C4-2B (cell line): ENCODE measurements at regions not wholly inside any gene's neighbourhood (a gene's known extent, or its start where the extent isn't known, plus 50 kb on each side); places are given as distances from the start of the nearest gene placed in this dataset.

Experiments
- H3K27ac ChIP-seq: fragments of 450-650 bp; 2 replicates; pipeline ENCODE4 v1.5.1; 2017
- ZFX ChIP-seq: fragments of 450-650 bp; IDR thresholded peaks from 2 replicates; pipeline ENCODE4 v1.6.1; 2017
- TF ChIP-seq, protein P1 (sequence below): fragments of 450-650 bp; conservative IDR thresholded peaks from 2 replicates; pipeline ENCODE4 v1.5.1; 2017; ENCODE audit warnings: mild to moderate bottlenecking

DNA sequence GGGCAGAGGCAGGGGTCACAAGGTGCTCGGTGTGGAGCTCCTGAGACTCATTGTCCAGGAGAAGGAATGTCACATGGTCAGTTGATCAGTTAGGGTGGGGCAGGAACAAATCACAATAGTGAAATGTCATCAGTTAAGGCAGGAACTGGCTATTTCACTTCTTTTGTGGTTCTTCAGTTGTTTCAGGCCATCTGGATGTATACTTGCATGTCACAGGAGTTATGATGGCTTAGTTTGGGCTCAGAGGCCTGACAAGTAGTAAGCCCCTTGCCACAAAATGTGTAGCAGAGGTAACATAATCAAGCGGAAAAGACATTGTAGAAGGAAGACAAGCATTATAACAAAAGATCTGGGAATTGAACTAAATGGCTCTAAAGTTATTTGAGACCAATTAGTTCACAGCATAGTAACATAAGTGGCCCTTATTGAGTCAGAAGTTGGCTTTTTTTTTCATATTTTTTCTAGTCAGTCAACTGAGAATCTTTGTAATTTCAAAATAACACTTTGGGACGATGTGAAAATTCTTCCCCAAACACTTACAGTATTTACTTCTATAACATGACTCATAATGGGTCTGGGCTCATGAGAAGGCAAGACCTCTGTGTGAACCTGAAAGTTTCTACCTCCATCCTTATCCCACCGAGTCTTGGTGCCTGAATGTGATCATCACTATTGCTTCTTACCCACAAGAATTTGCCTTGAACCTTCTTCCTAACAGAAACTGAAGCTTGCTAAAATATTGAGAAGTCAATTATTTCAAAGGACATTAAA is 137.0 kb upstream of the DPT start:
- TF ChIP-seq, protein P1, sequence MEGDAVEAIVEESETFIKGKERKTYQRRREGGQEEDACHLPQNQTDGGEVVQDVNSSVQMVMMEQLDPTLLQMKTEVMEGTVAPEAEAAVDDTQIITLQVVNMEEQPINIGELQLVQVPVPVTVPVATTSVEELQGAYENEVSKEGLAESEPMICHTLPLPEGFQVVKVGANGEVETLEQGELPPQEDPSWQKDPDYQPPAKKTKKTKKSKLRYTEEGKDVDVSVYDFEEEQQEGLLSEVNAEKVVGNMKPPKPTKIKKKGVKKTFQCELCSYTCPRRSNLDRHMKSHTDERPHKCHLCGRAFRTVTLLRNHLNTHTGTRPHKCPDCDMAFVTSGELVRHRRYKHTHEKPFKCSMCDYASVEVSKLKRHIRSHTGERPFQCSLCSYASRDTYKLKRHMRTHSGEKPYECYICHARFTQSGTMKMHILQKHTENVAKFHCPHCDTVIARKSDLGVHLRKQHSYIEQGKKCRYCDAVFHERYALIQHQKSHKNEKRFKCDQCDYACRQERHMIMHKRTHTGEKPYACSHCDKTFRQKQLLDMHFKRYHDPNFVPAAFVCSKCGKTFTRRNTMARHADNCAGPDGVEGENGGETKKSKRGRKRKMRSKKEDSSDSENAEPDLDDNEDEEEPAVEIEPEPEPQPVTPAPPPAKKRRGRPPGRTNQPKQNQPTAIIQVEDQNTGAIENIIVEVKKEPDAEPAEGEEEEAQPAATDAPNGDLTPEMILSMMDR, result no peak
- no peak for TF ChIP-seq ZFX
- H3K27ac ChIP-seq, result no peak overlapping the region

DNA sequence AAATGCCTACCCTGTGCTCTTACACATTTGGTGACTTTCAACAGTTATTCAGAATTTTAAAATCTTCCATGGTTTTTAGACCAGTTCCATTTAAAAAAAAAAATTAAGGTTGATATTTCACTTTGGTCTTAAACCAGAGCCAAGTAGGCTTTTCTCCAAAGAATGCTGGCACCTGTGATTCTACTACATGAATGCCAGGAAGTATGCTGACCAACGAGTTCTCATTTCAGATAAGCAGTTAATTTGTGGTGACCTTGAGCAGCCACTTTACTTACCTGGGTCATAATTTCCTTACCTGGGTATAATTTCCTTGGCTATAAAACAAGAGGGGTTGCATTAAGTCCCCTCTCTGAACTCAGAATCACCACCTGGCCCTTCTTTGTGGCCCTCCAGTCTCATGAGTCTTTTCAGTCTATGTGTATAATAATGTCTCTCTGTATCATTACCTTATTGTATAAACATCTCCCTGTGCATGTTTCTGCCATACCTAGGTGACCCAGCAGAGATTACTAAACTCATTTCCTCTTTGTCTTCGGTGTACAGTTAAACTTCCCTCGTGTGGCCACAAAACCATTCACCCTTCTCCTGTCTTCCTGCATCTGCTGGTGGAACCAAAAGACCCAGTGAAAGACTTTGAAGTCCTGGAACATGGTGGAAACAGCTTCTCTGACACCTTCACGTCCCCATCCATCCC is 139.1 kb upstream of the DPT start:
- peak overlapping the region; percentile 41; the same call in 1 of the 2 replicates for H3K27ac ChIP-seq
- TF ChIP-seq, protein P1, result no peak
- no peak for TF ChIP-seq ZFX

DNA sequence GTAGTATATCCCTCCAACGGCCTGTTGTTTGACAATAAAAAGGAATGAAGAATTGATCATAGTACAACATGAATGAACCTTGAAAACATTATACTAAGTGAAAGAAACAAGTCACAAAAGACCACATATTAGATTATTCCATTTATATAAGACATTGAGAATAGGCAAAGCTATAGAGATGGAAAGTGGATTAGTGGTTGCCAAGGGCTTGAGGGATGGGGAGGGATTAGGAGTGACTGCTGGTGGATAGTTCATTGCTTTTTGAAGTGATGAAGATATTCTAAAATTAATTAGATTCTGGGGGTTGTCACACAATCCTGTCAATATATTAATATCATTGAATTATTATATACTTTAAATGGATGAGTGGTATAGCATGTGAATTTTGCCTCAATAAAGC is 142.5 kb upstream of the DPT start:
- no peak overlapping the region for H3K27ac ChIP-seq
- TF ChIP-seq, protein P1, result no peak
- no peak for TF ChIP-seq ZFX

DNA sequence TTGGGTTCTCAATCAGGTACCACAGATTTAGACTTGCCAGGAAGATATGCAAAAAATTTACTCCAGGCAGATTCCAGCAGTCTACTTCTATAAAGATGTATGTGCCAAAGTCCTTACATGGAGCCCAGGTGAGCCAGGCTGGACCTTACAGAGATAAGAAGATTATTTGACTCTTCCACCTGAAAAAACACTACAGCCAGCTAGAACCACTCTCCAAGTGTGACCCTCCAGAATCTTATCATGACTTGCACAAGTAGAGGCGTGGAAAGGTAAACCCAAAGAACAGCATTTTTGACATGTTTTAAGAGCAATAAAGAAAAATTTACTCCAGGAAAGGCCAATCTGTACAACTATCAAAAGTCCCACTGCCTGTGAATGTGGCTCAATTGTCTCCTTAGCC is 146.8 kb upstream of the DPT start:
- TF ChIP-seq, protein P1, result no peak
- TF ChIP-seq ZFX, result no peak
- no peak overlapping the region for H3K27ac ChIP-seq

DNA sequence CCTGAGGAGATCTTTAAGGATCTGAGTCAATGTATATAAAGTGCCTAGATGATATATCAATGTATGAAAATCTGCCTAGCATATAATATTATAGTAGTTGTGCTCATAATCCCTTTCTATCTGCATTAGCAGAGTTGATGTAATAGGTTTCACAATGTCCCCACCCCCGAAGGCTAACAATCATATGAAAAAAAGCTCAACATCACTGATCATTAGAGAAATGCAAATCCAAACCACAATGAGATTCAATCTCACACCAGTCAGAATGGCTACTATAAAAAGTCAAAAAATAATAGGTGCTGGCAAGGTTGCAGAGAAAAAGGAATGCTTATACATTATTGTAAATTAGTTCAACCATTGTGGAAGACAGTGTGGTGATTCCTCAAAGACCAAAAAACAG is 147.8 kb upstream of the DPT start:
- TF ChIP-seq, protein P1, result no peak
- TF ChIP-seq ZFX, result no peak
- H3K27ac ChIP-seq, result no peak overlapping the region

DNA sequence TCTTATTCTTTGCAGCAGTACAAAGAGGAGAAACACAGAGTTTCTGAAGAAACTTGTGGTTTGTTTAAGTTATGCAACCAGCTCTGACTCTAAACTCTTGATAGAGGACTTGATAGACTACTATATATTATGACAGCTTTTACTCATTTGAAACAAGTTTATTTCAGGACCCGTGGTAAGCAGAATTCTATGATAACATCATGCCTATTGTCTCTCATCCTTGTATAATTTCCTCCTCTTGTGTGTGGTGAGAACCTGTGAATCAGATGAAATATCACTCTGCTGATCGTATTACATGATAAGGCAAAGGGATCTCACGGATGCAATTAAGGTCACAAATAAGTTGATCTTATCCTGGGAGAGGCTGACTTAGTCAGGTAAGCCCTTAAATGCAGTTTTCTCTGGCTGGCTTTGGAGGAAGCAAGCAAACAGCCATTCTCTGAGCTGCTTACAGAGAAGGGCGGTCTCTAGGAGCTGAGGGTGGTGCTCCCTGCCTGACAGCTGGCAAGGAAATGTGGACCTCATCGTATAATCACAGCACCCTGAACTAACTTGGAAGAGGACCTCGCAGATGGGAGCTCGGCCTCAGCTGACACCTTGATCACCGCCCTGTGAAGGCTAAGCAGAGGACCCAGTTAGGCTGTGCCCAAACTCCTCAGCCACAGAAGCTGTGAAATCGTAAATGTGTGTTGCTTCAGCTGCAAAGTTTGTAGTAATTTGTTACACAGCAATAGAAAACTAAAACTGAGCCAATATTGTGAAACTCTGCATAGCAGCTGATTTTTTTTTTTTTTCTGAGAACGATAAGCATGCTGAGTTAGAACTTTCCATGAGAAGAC is 151.1 kb upstream of the DPT start:
- TF ChIP-seq, protein P1, result no peak
- no peak for TF ChIP-seq ZFX
- no peak overlapping the region for H3K27ac ChIP-seq
